ENCODE measurements at regions not wholly inside any gene's neighbourhood (a gene's known extent, or its start where the extent isn't known, plus 50 kb on each side); places are given as distances from the start of the nearest gene placed in this dataset.

DNA sequence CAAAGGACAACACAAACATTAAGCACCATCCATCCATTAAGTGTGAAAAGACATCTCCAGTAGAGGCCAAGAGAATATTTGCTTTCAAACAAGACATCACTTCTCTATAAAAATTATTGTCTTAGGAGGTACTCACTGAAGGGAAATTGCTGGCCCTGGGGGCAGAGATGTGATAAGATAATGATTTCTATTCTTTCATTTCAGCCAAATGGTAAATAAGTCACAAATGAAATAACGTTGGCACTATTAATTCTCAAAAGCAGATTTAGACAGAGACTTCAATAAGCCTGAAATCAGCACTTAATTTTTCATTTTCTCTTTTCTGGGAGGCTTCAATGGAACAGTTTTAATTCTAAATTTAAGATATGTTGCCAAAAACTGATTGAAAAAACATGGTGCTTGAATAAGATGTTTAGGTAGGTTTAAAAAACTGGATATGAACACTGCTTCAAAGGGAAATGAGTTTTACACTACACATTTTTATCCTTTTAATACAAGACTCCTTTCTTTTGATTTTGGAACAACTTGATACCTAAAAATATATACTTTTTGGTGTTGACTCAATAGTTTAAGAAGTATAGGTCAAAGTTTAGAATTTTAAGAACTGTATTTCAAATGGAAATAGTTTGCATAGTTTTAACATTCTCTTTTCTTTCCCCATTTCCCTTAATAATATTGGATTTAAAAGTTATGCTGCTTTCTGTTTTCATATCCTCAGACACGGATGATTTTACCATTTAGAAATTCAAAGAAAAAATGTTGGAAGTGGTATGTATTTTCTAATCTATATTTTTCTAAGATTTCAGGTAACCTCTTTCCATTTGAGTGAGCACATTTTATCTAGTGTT is 204.0 kb downstream of the AHR start:
- TF ChIP-seq POLR2A (IDR thresholded peaks at IDR 0.05), result no peak
- TF ChIP-seq, protein P1, sequence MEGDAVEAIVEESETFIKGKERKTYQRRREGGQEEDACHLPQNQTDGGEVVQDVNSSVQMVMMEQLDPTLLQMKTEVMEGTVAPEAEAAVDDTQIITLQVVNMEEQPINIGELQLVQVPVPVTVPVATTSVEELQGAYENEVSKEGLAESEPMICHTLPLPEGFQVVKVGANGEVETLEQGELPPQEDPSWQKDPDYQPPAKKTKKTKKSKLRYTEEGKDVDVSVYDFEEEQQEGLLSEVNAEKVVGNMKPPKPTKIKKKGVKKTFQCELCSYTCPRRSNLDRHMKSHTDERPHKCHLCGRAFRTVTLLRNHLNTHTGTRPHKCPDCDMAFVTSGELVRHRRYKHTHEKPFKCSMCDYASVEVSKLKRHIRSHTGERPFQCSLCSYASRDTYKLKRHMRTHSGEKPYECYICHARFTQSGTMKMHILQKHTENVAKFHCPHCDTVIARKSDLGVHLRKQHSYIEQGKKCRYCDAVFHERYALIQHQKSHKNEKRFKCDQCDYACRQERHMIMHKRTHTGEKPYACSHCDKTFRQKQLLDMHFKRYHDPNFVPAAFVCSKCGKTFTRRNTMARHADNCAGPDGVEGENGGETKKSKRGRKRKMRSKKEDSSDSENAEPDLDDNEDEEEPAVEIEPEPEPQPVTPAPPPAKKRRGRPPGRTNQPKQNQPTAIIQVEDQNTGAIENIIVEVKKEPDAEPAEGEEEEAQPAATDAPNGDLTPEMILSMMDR (IDR thresholded peaks at IDR 0.05), result no peak
